GM12874 (cell line): ENCODE measurements at regions not wholly inside any gene's neighbourhood (a gene's known extent, or its start where the extent isn't known, plus 50 kb on each side); places are given as distances from the start of the nearest gene placed in this dataset.

Experiments used
- TF ChIP-seq, protein P1 (sequence below): IDR thresholded peaks from 2 replicates; pipeline ENCODE4 v1.5.1; 2011; ENCODE audit warnings: low read depth, mild to moderate bottlenecking, control low read depth, low read length, moderate library complexity; ENCODE audit not compliant: insufficient read depth

DNA sequence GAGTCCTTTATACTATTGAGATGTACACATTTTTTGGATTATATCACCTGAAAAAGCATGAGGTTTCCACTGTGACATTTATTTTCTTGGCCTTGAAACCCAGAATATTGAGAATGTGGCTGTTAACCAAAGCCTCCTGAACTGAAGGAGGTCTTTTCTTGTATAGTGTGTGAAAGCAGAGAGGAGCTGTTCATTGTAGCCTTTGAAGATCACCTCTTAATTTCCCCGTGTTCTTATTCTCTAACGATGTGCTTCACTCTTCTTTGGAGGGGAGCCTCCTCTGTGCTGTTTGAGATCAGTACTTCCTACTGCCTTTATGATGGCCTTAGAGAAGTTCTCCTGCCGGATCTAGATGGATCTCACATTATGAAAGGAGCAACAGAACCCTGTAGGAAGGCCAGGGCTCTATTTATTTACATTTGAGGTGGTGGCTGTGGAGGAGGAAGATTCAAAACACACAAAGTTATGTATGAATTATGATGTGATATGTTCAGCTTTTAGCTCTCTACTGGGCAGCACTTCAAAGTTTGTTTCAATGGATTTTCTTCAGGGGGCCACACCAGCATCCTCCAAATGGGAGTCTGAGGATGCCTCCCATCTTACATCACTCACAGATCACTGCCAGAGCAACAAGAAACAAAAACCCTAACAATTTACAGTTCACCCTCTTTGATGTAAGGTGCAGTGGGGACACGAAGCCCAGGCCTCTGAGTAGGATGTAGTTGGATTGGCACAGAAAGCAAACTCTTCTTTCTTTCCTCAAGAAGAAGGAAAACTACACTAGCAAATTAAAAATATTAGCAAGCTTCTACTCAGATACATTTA lies 322.3 kb downstream of the DLEU7 start:
- TF ChIP-seq, protein P1, sequence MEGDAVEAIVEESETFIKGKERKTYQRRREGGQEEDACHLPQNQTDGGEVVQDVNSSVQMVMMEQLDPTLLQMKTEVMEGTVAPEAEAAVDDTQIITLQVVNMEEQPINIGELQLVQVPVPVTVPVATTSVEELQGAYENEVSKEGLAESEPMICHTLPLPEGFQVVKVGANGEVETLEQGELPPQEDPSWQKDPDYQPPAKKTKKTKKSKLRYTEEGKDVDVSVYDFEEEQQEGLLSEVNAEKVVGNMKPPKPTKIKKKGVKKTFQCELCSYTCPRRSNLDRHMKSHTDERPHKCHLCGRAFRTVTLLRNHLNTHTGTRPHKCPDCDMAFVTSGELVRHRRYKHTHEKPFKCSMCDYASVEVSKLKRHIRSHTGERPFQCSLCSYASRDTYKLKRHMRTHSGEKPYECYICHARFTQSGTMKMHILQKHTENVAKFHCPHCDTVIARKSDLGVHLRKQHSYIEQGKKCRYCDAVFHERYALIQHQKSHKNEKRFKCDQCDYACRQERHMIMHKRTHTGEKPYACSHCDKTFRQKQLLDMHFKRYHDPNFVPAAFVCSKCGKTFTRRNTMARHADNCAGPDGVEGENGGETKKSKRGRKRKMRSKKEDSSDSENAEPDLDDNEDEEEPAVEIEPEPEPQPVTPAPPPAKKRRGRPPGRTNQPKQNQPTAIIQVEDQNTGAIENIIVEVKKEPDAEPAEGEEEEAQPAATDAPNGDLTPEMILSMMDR = no peak

DNA sequence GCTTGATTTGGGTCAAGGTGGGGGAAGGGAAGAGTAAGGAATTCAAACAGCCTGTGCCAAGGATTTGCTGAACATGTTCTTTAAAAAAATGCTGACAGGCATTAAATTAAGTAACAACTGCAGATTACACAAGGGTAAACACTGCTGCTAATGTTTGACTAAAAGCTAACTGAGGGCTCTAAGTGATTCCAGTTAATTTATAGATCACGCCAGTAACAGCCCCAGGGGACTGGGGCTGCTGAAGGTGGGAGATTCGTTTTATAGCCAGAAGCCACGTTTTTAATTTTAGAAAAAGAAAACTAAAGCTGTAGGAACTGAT lies 321.7 kb downstream of the DLEU7 start:
- TF ChIP-seq, protein P1 = no peak

DNA sequence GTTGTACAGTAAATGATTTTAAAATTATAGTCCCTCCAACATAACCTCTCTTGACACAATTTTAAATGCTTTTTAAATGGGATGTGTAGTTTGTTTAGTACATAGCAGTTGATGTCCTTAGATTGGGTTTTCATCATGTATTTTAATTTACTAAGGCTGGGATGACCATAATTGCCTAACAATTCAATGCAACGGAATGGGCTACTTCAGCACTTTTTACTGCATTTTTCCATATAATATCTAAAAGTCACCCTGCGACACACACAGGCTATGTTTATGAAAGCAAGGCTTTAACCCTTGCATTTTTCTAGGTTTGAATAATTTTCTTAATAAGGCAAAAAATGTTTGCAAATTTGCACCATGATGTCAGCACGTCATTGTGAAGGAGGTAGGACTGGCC lies 321.0 kb downstream of the DLEU7 start:
- TF ChIP-seq, protein P1 = no peak

DNA sequence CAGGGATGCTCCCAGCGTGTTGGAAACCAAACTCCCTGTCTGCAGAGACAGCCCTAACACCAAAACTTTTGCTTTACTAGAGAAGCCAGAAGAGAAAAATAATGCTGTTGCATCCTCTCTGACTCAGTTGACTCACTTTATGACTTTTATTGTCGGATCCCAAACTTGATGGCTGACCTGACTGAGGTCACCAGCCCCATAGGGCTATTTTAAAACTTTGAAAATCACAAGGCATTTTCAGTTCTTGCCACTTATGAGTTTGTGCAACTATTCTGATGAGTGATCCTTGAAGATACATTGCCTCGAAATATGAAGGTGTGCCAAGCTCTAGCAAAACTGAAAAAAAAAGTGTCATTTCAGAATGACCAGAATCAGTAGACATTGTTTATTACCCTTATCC lies 320.2 kb downstream of the DLEU7 start:
- TF ChIP-seq, protein P1 = no peak

DNA sequence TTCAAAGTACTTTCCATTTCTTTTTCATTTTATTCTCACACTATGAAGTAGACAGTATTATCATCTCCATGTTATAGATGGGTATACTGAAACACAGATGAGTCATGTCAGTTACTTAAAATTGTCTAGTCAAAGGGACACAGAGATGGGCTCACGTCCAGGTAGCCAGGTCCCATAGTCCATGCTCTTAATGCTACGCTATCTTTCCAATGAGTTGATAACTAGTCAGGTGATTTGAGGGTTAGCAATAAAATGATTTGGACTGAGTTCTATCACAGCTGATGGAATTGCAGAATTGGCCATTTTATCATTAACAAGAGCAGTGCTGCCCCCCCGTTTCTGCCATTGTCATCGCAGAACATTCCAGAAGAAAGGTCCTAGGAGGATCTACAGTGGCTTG lies 318.9 kb downstream of the DLEU7 start:
- TF ChIP-seq, protein P1 = no peak

DNA sequence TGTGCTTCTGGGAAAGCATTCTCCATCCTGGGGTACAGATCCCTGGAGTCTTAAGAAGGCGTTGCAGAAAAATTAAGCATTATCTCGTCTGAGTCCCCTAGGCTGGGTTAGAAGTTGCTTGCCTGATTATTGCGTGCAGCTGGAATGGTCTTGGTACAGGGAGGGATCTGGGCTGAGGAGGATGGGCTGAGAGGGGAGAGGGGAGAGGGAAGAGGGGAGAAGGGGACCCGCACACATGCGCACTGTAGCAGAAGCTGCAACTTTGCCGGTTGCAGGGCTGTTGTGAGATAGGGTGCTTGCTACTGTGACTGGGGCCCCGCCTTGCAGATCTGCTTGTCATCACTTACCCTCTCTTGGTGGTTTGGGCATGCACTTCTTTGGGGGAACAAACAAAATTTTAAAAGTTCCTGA lies 316.8 kb downstream of the DLEU7 start:
- TF ChIP-seq, protein P1 = no peak

DNA sequence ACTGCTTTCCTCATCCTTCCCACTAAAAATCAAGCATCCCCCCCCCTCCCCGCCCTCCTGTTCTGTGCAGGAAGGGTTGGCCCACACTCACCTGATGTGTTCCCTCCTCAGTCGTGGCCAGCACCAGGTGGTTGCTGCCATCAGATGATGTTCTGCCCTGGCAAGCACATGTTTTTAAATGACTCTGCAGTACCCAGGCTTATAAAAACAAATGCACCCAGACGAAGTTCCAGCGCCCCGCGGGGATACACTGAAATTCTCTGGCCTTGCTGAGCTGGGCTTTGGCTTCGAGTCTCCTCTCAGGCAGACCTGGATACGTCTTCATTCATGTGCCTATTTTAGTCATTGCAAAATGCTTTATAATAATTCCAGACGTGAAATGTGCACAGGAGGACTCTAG lies 316.3 kb downstream of the DLEU7 start:
- TF ChIP-seq, protein P1 = no peak
